ENCODE measurements at regions not wholly inside any gene's neighbourhood (a gene's known extent, or its start where the extent isn't known, plus 50 kb on each side); places are given as distances from the start of the nearest gene placed in this dataset.

DNA sequence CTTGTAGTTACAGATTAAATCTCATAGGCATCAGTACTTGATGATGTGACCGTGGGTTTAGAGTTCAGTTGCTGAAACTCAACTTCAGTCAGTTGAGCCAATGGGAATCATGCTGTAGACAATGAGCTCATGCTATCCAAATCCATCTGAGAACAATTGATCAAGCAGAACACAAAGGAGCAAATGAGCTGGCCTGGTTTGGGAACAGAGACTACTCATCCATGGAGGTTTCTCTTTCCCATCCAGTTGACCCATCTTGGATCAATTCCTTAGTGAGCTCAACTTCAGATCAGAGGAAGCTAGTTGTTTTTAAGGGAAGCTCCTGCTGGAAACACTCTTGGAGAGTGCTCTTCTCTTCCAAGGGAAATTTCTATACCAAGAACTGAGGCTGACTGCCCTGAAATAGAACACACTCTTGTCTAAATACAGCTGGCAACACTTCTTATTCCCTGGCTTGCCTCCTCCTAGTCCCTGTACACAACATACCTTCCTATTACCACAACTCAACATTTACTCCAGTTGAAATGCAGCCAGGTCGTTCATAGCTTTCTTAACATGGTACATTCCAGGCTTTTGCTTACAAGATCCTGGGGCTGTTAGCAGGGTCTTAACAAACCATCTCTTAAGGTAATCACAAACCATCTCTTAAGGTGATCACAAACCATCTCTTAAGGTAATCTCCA is 203.9 kb upstream of the PRDM1 start:
- TF ChIP-seq POLR2AphosphoS5 (IDR thresholded peaks at IDR 0.05; ENCODE audit: low read depth, low read length) (no peak), POLR2A (IDR thresholded peaks at IDR 0.05; ENCODE audit: low read depth, low read length) (no peak), TAF1 (IDR thresholded peaks at IDR 0.05; ENCODE audit: borderline replicate concordance, low read depth, low read length) (no peak)

Data from GM12892 (cell line).